ENCODE measurements at regions not wholly inside any gene's neighbourhood (a gene's known extent, or its start where the extent isn't known, plus 50 kb on each side); places are given as distances from the start of the nearest gene placed in this dataset.

DNA sequence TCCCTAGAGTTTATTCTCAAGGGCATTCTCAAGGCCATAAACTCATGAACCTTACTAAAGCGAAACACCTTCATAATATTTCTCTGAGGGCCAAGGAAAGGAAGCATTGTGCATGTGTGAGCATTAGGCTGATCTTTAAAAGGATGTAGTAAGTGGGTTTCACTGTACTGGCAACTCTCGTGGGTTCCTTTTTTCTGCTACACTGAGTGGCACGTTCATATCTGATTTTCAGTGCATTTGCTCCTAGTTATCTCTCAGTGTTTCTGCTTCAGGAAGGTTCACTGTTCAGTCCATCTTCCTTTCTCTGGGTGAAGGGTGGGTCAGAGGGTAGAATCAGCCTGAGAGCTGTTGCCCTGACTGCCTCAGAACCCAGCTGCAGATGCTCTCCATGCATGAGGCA is 192.8 kb upstream of the ADGRL2 start:
- Histone ChIP-seq H3K27ac (ENCODE audit: low read depth, low read length, poor library complexity, severe bottlenecking) (no peak overlapping the region), H4K20me1 (ENCODE audit: insufficient read depth, low read length) (no peaks in the 10 kb centered on the region), H3K79me2 (ENCODE audit: insufficient read depth, low read depth, low read length) (no peaks in the 10 kb centered on the region), H3K9me3 (ENCODE audit: low read length) (no peaks in the 10 kb centered on the region), H3K4me2 (ENCODE audit: low read length) (no peak overlapping the region), H3K9me2 (ENCODE audit: insufficient read depth, low read length) (no peaks in the 10 kb centered on the region), H3K4me3 (ENCODE audit: low read depth, low read length, poor library complexity, severe bottlenecking) (no peak overlapping the region), H3K4me1 (ENCODE audit: insufficient read depth, low read length, poor library complexity, severe bottlenecking) (no peaks in the 10 kb centered on the region), H2AFZ (ENCODE audit: low read length) (no peak overlapping the region), H3K36me3 (ENCODE audit: insufficient read depth, low read length) (no peaks in the 10 kb centered on the region)
- intact Hi-C loops (cut with micrococcal nuclease; ENCODE audit: unreplicated experiment): no loop called here
- no peak for DNase-seq (ENCODE audit: low spot score)
- no TSS peak for BruUV-seq (replicated peaks)
- ChIA-PET POLR2A (no interaction called here), CTCF (ENCODE audit: unreplicated experiment) (no interaction called here)
- no peak for TF ChIP-seq EZH2phosphoT487 (IDR thresholded peaks at IDR 0.05; ENCODE audit: borderline replicate concordance, low read depth, low read length)
- no peak for TF ChIP-seq CTCF (conservative IDR thresholded peaks at IDR 0.05; ENCODE audit: low read length)

GRCh38 chr1:81607086-81607485 is 193.6 kb upstream of the ADGRL2 start:
- Histone ChIP-seq H4K20me1 (ENCODE audit: insufficient read depth, low read length) (no peaks in the 10 kb centered on the region), H3K79me2 (ENCODE audit: insufficient read depth, low read depth, low read length) (no peaks in the 10 kb centered on the region), H3K9me3 (ENCODE audit: low read length) (no peaks in the 10 kb centered on the region), H3K36me3 (ENCODE audit: insufficient read depth, low read length) (no peaks in the 10 kb centered on the region), H3K4me2 (ENCODE audit: low read length) (no peak overlapping the region), H3K4me3 (ENCODE audit: low read depth, low read length, poor library complexity, severe bottlenecking) (no peak overlapping the region), H2AFZ (ENCODE audit: low read length) (no peak overlapping the region), H3K9me2 (ENCODE audit: insufficient read depth, low read length) (no peaks in the 10 kb centered on the region), H3K4me1 (ENCODE audit: insufficient read depth, low read length, poor library complexity, severe bottlenecking) (no peaks in the 10 kb centered on the region), H3K27ac (ENCODE audit: low read depth, low read length, poor library complexity, severe bottlenecking) (no peak overlapping the region)
- POLR2A ChIA-PET: interaction anchor here (0.6 kb wide), 1 partner anchor 402 kb away, joined by 3 read pairs; no protein-coding TSS in a partner anchor
- no peak for DNase-seq (ENCODE audit: low spot score)
- CTCF ChIA-PET (ENCODE audit: unreplicated experiment): no interaction called here
- no TSS peak for BruUV-seq (replicated peaks)
- intact Hi-C loops (cut with micrococcal nuclease; ENCODE audit: unreplicated experiment): no loop called here
- TF ChIP-seq CTCF (conservative IDR thresholded peaks at IDR 0.05; ENCODE audit: low read length) (no peak), EZH2phosphoT487 (IDR thresholded peaks at IDR 0.05; ENCODE audit: borderline replicate concordance, low read depth, low read length) (no peak)

GRCh38 chr1:81606656-81607055 is 194.1 kb upstream of the ADGRL2 start:
- intact Hi-C loops (cut with micrococcal nuclease; ENCODE audit: unreplicated experiment): no loop called here
- Histone ChIP-seq H3K9me2 (ENCODE audit: insufficient read depth, low read length) (no peaks in the 10 kb centered on the region), H4K20me1 (ENCODE audit: insufficient read depth, low read length) (no peaks in the 10 kb centered on the region), H3K4me1 (ENCODE audit: insufficient read depth, low read length, poor library complexity, severe bottlenecking) (no peaks in the 10 kb centered on the region), H2AFZ (ENCODE audit: low read length) (no peak overlapping the region), H3K36me3 (ENCODE audit: insufficient read depth, low read length) (no peaks in the 10 kb centered on the region), H3K27ac (ENCODE audit: low read depth, low read length, poor library complexity, severe bottlenecking) (no peak overlapping the region), H3K79me2 (ENCODE audit: insufficient read depth, low read depth, low read length) (no peaks in the 10 kb centered on the region), H3K9me3 (ENCODE audit: low read length) (no peaks in the 10 kb centered on the region), H3K4me2 (ENCODE audit: low read length) (no peak overlapping the region), H3K4me3 (ENCODE audit: low read depth, low read length, poor library complexity, severe bottlenecking) (no peak overlapping the region)
- no peak for DNase-seq (ENCODE audit: low spot score)
- POLR2A ChIA-PET: interaction anchor here (0.6 kb wide), 1 partner anchor 403 kb away, joined by 3 read pairs; no protein-coding TSS in a partner anchor
- TF ChIP-seq CTCF (conservative IDR thresholded peaks at IDR 0.05; ENCODE audit: low read length): no peak
- no peak for TF ChIP-seq EZH2phosphoT487 (IDR thresholded peaks at IDR 0.05; ENCODE audit: borderline replicate concordance, low read depth, low read length)
- no TSS peak for BruUV-seq (replicated peaks)
- CTCF ChIA-PET (ENCODE audit: unreplicated experiment): no interaction called here
